GM19035 (cell line): ENCODE measurements at regions not wholly inside any gene's neighbourhood (a gene's known extent, or its start where the extent isn't known, plus 50 kb on each side); places are given as distances from the start of the nearest gene placed in this dataset.

ENCODE experiments used
- ATAC-seq: cut with Tn5 transposase; IDR thresholded peaks from one replicate; pipeline ENCODE4 v1.9.1; 2021; ENCODE audit not compliant: unreplicated experiment

GRCh38 chr17:79213305-79213704, 138.7 kb downstream of the ENGASE start:
- ATAC-seq, result no peak

GRCh38 chr17:79212149-79213087, 137.8 kb downstream of the ENGASE start:
- ATAC-seq, result no peak

- no peak for ATAC-seq
Observed at GRCh38 chr17:79211061-79211770, 136.6 kb downstream of the ENGASE start.

- no peak for ATAC-seq
Observed at GRCh38 chr17:79210638-79211037, 136.0 kb downstream of the ENGASE start.

- ATAC-seq, result no peak
Observed at GRCh38 chr17:79207960-79208359, 133.3 kb downstream of the ENGASE start.

GRCh38 chr17:79205688-79206205, 131.1 kb downstream of the ENGASE start:
- no peak for ATAC-seq

GRCh38 chr17:79204261-79204660, 129.6 kb downstream of the ENGASE start:
- no peak for ATAC-seq

GRCh38 chr17:79203657-79204056, 129.0 kb downstream of the ENGASE start:
- ATAC-seq, result no peak

- ATAC-seq, result no peak
Observed at GRCh38 chr17:79203016-79203415, 128.4 kb downstream of the ENGASE start.

GRCh38 chr17:79202480-79202879, 127.9 kb downstream of the ENGASE start:
- ATAC-seq, result no peak

GRCh38 chr17:79201536-79202227, 127.1 kb downstream of the ENGASE start:
- ATAC-seq, result no peak

GRCh38 chr17:79201119-79201518, 126.5 kb downstream of the ENGASE start:
- no peak for ATAC-seq

- no peak for ATAC-seq
Observed at GRCh38 chr17:79196913-79197312, 122.3 kb downstream of the ENGASE start.

GRCh38 chr17:79192503-79193351, 118.1 kb downstream of the ENGASE start:
- ATAC-seq, result no peak

GRCh38 chr17:79191270-79191934, 116.8 kb downstream of the ENGASE start:
- no peak for ATAC-seq

GRCh38 chr17:79189305-79189704, 114.7 kb downstream of the ENGASE start:
- no peak for ATAC-seq

- ATAC-seq, result no peak
Observed at GRCh38 chr17:79188685-79189084, 114.1 kb downstream of the ENGASE start.

- ATAC-seq, result no peak
Observed at GRCh38 chr17:79188048-79188447, 113.4 kb downstream of the ENGASE start.

GRCh38 chr17:79187186-79187585, 112.6 kb downstream of the ENGASE start:
- ATAC-seq, result no peak

- ATAC-seq, result no peak
Observed at GRCh38 chr17:79186406-79186805, 111.8 kb downstream of the ENGASE start.
